PC-3 (cell line): ENCODE measurements at regions not wholly inside any gene's neighbourhood (a gene's known extent, or its start where the extent isn't known, plus 50 kb on each side); places are given as distances from the start of the nearest gene placed in this dataset.

Experiments used
- CTCF ChIP-seq: fragments of 300-600 bp; sonication (generic); conservative IDR thresholded peaks from 2 replicates; pipeline ENCODE4 v1.5.1; 2017; ENCODE audit warnings: antibody characterized with exemption, low read depth, mild to moderate bottlenecking, low read length
- EZH2 ChIP-seq: fragments of 300-600 bp; sonication (generic); IDR thresholded peaks from one replicate; pipeline ENCODE4 v1.6.1; 2017; ENCODE audit warnings: antibody characterized with exemption, mild to moderate bottlenecking, low read length; ENCODE audit not compliant: unreplicated experiment
- EZH2phosphoT487 ChIP-seq: fragments of 300-600 bp; sonication (generic); IDR thresholded peaks from 2 replicates; pipeline ENCODE4 v1.6.1; 2018; ENCODE audit warnings: mild to moderate bottlenecking, antibody characterized with exemption, low read length, borderline replicate concordance

DNA sequence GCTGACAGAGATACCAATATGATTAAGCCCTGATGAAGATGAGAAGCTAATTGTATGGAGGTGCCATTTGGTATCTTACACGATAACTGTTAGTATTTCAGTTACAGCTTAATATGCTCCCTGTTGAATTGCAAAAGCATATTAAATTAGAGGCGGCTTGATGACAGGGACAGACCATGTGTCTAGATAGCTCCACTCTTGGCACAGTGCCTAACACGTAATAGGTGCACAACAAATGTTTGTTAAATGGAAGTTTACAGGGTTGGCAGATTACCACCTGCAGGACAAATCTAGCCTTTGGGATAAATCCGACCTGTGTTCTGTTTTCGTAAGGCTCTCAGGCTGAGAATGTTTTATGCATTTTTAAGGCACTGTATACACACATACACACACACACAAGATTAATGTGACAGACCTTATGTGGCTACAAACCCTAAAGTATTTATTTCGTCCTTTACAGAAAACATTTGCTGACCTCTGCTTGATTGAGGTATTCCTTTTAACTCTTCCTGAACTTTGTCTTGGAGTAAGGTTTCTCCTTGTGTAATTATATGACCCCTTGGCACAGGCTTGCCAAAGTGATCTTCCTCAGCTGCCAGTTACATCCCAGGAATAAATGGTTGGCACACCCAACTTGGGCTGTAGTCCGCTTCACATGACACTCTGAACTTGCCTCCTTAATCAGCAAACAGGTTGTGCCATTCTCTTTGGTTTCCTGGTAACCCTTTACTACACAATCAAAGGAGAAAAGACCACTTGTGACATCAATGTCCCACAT, 348.9 kb downstream of the HRH4 start:
- TF ChIP-seq EZH2: no peak
- TF ChIP-seq CTCF: no peak
- no peak for TF ChIP-seq EZH2phosphoT487
